Gastrocnemius medialis (tissue), 4 donors: ENCODE measurements at regions not wholly inside any gene's neighbourhood (a gene's known extent, or its start where the extent isn't known, plus 50 kb on each side); places are given as distances from the start of the nearest gene placed in this dataset.

Source experiments
- CTCF ChIP-seq, 5 experiments: fragments of 450-650 bp in 3 of 5; fragments of 200-600 bp in 2 of 5; sonication (generic) in 2 of 5; IDR thresholded peaks in 4 of 5; conservative IDR thresholded peaks in 1 of 5; 1 replicate in 4 of 5; 2 replicates in 1 of 5; pipeline ENCODE4 v1.5.1; 2016 to 2019; ENCODE audit warnings: antibody characterized with exemption in 5 of 5, mild to moderate bottlenecking in 3 of 5, moderate library complexity in 3 of 5
- POLR2A ChIP-seq, 2 donors: fragments of 450-650 bp; IDR thresholded peaks; one replicate each; pipeline ENCODE4 v1.6.1; 2017; ENCODE audit warnings: antibody characterized with exemption in 2 of 2, mild to moderate bottlenecking in 2 of 2, moderate library complexity in 2 of 2

DNA sequence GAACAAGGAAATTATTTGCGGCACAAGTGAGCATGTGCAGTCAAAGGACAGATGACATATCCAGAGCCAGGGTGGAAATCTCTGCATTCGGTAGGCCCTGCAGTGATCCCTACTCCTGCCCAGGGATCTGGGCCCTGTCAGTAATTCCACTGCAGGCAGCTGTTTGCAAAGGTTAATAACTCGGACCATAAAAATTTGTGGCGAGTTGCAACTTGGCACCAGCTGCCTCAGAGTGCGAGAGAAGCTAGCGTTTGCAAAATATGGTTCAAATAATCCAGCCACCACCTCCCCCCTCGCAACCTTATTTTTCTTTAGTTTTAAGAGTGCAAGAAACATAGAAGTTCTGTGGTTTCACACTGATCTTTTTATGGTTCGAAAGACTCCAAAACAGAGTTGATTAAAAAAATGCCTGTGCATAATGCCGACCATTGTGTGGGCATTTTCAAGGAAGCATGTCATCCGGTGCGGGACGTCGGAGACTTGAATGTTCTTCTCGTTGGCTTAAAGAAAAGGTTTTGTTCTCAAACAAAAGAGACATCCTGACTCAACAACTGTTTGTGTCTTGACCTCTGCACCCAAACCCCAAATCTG, 224.5 kb downstream of the BCL11B start:
- TF ChIP-seq CTCF (IDR thresholded peaks at IDR 0.05 in 4 of 5, conservative IDR thresholded peaks at IDR 0.05 in 1 of 5) (no peak), POLR2A (IDR thresholded peaks at IDR 0.05) (no peak)
